NCI-H1105 treated with DMSO at 0.1 percent for 48 hours (cell line): ENCODE measurements at regions not wholly inside any gene's neighbourhood (a gene's known extent, or its start where the extent isn't known, plus 50 kb on each side); places are given as distances from the start of the nearest gene placed in this dataset.

Experiments
- DNase-seq: peaks from one replicate; lab custom pipeline; 2025; lab: John Stamatoyannopoulos, UW

DNA sequence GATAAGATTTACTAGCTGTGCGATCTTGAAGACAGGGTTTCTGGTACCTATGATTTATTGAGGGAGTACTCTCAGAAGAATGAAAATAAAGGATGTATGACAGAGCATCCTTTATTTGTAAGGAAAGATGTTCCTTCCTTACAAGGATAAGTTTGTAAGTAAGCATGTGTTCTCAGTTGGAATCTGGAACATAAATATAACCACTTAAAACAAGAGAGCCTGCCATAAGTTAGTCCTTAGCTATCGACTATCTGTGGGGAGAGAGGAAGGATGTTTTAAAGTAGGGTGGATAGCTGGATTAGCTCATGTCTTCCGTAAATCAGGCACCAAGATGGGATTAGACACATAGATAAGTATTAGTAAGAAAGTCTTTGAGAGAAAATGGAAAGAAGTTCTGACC lies 192.6 kb upstream of the CARD18 start:
- no peak for DNase-seq

DNA sequence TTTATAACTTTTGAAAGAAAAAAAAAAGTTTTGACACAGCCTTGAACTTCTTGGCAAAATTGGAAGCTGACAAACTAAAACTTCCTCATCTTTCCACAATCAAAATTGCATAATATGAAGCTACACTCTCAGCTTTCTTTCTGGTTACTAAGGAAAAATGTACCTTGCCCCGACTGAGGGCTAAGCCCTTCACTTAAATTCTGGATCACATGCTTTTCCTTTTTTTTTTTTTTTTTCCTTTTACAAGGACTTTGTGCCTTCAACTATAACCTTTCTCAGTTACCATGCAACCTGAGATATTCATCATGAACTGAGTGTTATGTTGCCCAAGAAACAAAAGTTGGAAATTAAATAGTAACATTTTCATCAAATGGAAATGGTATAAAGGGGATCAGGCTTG lies 188.5 kb upstream of the CARD18 start:
- DNase-seq = no peak

DNA sequence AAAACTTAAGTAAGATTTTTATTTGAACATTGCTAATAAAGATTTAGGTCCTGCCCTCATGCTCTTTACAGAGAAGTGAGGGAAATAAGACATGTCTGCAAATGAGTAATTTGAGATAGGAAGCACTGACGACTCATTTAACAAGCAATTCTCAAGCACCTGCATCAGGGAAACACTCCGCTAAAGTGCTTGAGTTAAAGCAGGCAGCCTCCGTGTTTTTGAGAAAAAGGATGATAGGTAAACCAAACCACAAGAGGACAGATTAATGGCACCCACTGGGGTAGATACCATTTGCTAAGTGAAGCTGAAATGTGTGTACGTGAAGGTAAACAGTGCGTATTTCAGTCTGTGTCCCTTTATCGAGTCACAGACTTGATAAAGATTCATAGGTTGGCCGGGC lies 184.6 kb upstream of the CARD18 start:
- peak; percentile 4 for DNase-seq

GRCh38 chr11:105321696-105322095 lies 182.1 kb upstream of the CARD18 start:
- DNase-seq = no peak

GRCh38 chr11:105315287-105315686 lies 175.7 kb upstream of the CARD18 start:
- no peak for DNase-seq

GRCh38 chr11:105312266-105312665 lies 172.7 kb upstream of the CARD18 start:
- DNase-seq = no peak

DNA sequence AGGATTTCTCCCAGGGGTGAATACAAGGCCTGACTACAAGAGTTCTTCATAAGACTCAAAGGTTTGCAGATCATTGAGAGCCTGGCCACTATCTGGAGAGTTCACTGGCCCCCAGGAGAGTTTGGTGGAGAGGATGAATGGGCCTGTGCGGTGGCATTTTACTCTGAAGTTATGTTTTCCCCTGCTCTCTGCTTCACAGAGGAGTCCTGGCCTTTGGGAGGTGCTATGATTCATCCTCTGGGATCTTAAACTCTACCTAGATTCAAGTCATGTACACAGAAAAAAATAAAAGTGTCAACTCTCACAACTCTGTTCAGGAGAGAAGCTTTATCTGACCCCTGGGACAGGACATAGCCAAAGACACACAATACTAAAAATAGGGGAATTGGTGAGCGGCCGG lies 159.1 kb upstream of the CARD18 start:
- no peak for DNase-seq

- no peak for DNase-seq
Measured at GRCh38 chr11:105298174-105298573, 158.6 kb upstream of the CARD18 start.

DNA sequence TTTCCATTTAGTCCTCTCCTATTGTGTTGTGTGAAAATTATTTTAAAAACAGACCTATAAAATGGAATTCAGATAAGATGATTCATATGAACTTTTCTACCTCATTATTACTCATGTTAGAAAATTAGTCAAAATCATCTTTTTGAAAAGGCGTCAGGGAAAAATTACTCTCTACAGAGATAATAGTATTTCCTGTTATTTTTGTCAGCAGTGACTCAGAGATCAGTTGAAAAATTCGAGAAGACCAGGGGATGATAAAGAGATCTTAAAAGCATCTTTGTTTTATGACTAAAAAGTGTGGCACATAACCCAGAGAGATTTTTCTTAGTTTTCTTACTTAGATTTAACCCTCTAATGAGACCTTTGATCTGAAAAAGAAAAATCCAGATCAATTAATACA lies 157.9 kb upstream of the CARD18 start:
- DNase-seq = no peak

DNA sequence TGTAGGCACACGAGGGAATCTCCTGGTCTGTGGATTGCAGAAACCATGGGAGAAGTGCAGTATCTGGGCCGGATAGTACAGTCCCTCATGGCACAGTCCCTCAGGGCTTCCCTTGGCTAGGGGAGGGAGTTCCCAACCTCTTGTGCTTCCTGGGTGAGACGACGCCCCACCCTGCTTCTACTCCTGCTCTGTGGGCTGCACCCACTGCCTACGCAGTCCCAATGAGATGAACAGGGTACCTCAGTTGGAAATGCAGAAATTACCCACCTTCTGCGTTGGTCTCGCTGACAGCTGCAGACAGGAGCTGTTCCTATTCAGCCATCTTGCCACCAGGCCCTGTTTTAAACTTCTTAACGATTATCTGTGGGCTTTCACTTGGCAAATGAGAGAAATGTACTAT lies 157.2 kb upstream of the CARD18 start:
- DNase-seq = no peak

DNA sequence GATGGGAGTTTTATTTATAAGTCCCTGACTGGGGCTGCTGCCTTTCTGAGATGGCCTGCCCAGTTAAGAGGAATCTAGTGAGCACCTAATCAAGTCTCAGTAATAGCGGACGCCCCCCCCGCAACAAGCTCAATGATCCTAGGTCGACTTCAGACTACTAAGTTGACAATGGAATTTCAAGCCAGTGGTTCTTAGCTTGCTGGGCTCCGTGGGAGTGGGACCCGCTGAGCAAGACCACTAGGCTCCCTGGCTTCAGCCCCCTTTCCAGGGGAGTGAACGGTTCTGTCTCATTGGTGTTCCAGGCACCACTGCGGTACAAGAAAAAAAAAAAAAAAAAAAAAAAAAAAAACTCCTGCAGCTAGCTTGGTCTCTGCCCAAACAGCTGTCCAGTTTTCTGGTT lies 156.8 kb upstream of the CARD18 start:
- no peak for DNase-seq

- DNase-seq = no peak
Measured at GRCh38 chr11:105282658-105283057, 143.1 kb upstream of the CARD18 start.

GRCh38 chr11:105274631-105275030 lies 135.1 kb upstream of the CARD18 start:
- no peak for DNase-seq

- no peak for DNase-seq
Measured at GRCh38 chr11:105273660-105274280, 134.2 kb upstream of the CARD18 start.

GRCh38 chr11:105269862-105270261 lies 130.3 kb upstream of the CARD18 start:
- no peak for DNase-seq

- no peak for DNase-seq
Measured at GRCh38 chr11:105268404-105269062, 129.0 kb upstream of the CARD18 start.

DNA sequence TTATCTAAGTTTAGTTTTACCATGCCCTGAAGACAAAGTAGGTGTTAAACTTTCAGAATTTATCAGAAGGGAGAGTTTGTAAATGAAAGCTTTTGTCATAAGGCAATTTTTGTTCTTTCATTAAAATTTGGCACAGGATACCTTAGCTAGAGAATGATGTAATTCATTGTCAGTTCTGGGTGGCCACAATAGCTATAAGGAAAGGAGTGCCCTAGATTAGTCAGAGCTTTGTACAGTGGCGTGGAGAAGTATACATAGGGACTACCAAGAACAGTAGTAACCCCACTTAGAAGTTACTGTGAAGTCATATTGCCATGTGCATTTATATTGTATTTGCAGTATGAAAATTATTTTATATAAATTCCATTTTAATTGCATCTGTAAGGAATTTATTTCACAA lies 126.3 kb upstream of the CARD18 start:
- no peak for DNase-seq

- DNase-seq = no peak
Measured at GRCh38 chr11:105260976-105261375, 121.4 kb upstream of the CARD18 start.

DNA sequence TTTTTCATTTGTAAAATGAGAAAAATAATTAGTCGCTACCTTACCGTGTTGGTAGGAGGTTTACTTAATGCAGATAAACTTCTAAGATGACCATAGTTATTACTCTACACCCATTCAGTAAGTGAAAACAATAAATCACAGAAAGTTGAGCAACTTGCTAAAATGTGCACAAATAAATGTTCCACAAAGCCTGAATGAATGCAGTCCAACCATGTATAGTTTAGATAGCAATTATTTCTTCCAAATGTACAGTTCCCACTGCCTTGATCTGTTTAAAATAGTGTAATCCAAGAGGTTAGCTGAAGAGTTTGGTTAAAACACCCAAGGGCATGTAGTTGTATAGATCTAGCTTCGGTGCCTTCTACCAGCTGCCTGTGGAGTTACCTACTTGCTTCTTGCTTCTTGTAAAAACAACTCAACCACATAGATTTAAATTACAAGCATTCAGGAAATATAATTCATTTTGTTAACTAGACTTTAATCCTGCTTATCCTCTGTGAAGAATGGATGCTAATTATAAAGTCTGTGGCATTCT lies 106.3 kb upstream of the CARD18 start:
- no peak for DNase-seq

GRCh38 chr11:105244160-105244825 lies 104.7 kb upstream of the CARD18 start:
- DNase-seq = no peak

DNA sequence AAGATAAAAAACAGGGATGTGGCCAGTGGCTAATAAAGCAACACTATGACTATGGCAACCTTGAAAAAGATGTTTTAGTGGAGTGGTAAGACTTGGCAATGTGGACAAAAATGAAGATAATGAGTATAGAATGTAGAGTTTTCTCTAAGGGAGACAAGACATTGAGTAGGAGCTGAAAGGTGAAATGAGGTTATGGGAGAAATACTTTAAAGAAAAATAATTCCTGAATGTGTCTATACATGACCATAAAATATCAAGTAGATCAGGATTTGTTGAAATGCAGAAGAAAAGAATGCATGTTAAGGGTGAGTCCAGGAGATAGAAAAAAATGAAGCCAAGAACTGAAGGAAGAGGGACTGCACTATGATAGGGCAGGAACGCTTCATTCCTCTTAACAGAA lies 101.6 kb upstream of the CARD18 start:
- no peak for DNase-seq

- DNase-seq = no peak
Measured at GRCh38 chr11:105236664-105237063, 97.1 kb upstream of the CARD18 start.

GRCh38 chr11:105233285-105233684 lies 93.7 kb upstream of the CARD18 start:
- DNase-seq = no peak
